ENCODE measurements at regions not wholly inside any gene's neighbourhood (a gene's known extent, or its start where the extent isn't known, plus 50 kb on each side); places are given as distances from the start of the nearest gene placed in this dataset.

GRCh38 chr2:3059141-3059925 lies 318.3 kb downstream of the EIPR1 start:
- no peak for DNase-seq

GRCh38 chr2:3054066-3054465 lies 323.6 kb downstream of the EIPR1 start:
- DNase-seq, result no peak

- no peak for DNase-seq
Measured at GRCh38 chr2:3051266-3051665, 326.4 kb downstream of the EIPR1 start.

GRCh38 chr2:3046170-3046865 lies 331.3 kb downstream of the EIPR1 start:
- no peak for DNase-seq

- no peak for DNase-seq
Measured at GRCh38 chr2:3045318-3045921, 332.2 kb downstream of the EIPR1 start.

GRCh38 chr2:3044587-3045317 lies 332.9 kb downstream of the EIPR1 start:
- DNase-seq, result no peak

- DNase-seq, result no peak
Measured at GRCh38 chr2:3043726-3044125, 333.9 kb downstream of the EIPR1 start.

GRCh38 chr2:3042601-3043585 lies 334.7 kb downstream of the EIPR1 start:
- no peak for DNase-seq

GRCh38 chr2:3041841-3042600 lies 335.6 kb downstream of the EIPR1 start:
- DNase-seq, result no peak

GRCh38 chr2:3041246-3041645 lies 336.4 kb downstream of the EIPR1 start:
- no peak for DNase-seq

GRCh38 chr2:3040496-3041140 lies 337.0 kb downstream of the EIPR1 start:
- no peak for DNase-seq

- DNase-seq, result no peak
Measured at GRCh38 chr2:3040066-3040428, 337.6 kb downstream of the EIPR1 start.

- DNase-seq, result no peak
Measured at GRCh38 chr2:3039188-3040065, 338.2 kb downstream of the EIPR1 start.

- no peak for DNase-seq
Measured at GRCh38 chr2:3038636-3039035, 339.0 kb downstream of the EIPR1 start.

GRCh38 chr2:3037196-3038194 lies 340.1 kb downstream of the EIPR1 start:
- no peak for DNase-seq

GRCh38 chr2:3036432-3037125 lies 341.0 kb downstream of the EIPR1 start:
- no peak for DNase-seq

GRCh38 chr2:3035385-3036050 lies 342.1 kb downstream of the EIPR1 start:
- DNase-seq, result no peak
